Neural cell (in vitro differentiated cells): ENCODE measurements at regions not wholly inside any gene's neighbourhood (a gene's known extent, or its start where the extent isn't known, plus 50 kb on each side); places are given as distances from the start of the nearest gene placed in this dataset.

Experiments
- H2AFZ ChIP-seq: fragments of 200-600, 300-800 bp; sonication (generic), shearing (Covaris generic); 2 replicates; pipeline ENCODE4 v1.6.0; 2014; ENCODE audit warnings: low read depth, mild to moderate bottlenecking, antibody characterized with exemption, low read length, moderate library complexity
- H3F3A ChIP-seq: fragments of 200-600 bp; shearing (Covaris generic); 2 replicates; pipeline ENCODE4 v1.6.1; 2016; ENCODE audit warnings: mild to moderate bottlenecking, moderate library complexity, mixed read lengths, antibody characterized with exemption, low read length; ENCODE audit not compliant: insufficient read depth, poor library complexity, severe bottlenecking
- H3K27ac ChIP-seq: fragments of 200-600, 300-800 bp; sonication (generic), shearing (Covaris generic); 2 replicates; pipeline ENCODE4 v1.5.1; 2014; ENCODE audit warnings: mild to moderate bottlenecking, low read length, moderate library complexity
- H3K27me3 ChIP-seq: fragments of 300-800, 200-600 bp; sonication (generic), shearing (Covaris generic); 2 replicates; pipeline ENCODE4 v1.6.0; 2014; ENCODE audit warnings: mild to moderate bottlenecking, low read depth, low read length, moderate library complexity; ENCODE audit not compliant: insufficient read depth
- H3K36me3 ChIP-seq: fragments of 300-800, 200-600 bp; sonication (generic), shearing (Covaris generic); 2 replicates; pipeline ENCODE4 v1.5.1; 2014; ENCODE audit warnings: mild to moderate bottlenecking, antibody characterized with exemption, low read length, moderate library complexity; ENCODE audit not compliant: insufficient read depth
- H3K4me2 ChIP-seq: fragments of 300-800, 200-600 bp; sonication (generic), shearing (Covaris generic); 2 replicates; pipeline ENCODE4 v1.6.0; 2014; ENCODE audit warnings: mild to moderate bottlenecking, low read length
- H3K4me3 ChIP-seq: fragments of 300-800, 200-600 bp; sonication (generic), shearing (Covaris generic); 2 replicates; pipeline ENCODE4 v1.5.1; 2014; ENCODE audit warnings: mild to moderate bottlenecking, low read length, moderate library complexity
- H3K79me2 ChIP-seq: fragments of 200-600 bp; shearing (Covaris generic); replicated peaks from 2 replicates; pipeline ENCODE4 v1.6.0; 2014; ENCODE audit warnings: mild to moderate bottlenecking, low read length, moderate library complexity; ENCODE audit not compliant: insufficient read depth
- H3K9ac ChIP-seq: fragments of 300-800, 200-600 bp; sonication (generic), shearing (Covaris generic); 2 replicates; pipeline ENCODE4 v1.6.1; 2016; ENCODE audit warnings: mild to moderate bottlenecking, low read length, mixed read lengths
- H3K9me2 ChIP-seq: fragments of 200-600 bp; shearing (Covaris generic); 2 replicates; pipeline ENCODE4 v1.6.1; 2016; ENCODE audit warnings: mild to moderate bottlenecking, low read length, mixed read lengths; ENCODE audit not compliant: insufficient read depth
- H3K9me3 ChIP-seq: fragments of 200-600, 300-800 bp; sonication (generic), shearing (Covaris generic); 2 replicates; pipeline ENCODE4 v1.6.1; 2016; ENCODE audit warnings: mild to moderate bottlenecking, mixed run types, low read length, moderate library complexity, mixed read lengths
- H4K20me1 ChIP-seq: fragments of 200-600 bp; shearing (Covaris generic); 2 replicates; pipeline ENCODE4 v1.6.1; 2016; ENCODE audit warnings: mild to moderate bottlenecking, mixed run types; ENCODE audit not compliant: insufficient read depth
- CTCF ChIP-seq: fragments of 450-650 bp; IDR thresholded peaks from 2 replicates; pipeline ENCODE4 v1.5.1; 2014; ENCODE audit warnings: antibody characterized with exemption, mild to moderate bottlenecking, moderate library complexity; ENCODE audit not compliant: poor library complexity, severe bottlenecking
- EP300 ChIP-seq: fragments of 450-650 bp; conservative IDR thresholded peaks from 2 replicates; pipeline ENCODE4 v1.6.1; 2014; ENCODE audit warnings: antibody characterized with exemption, mild to moderate bottlenecking, moderate library complexity; ENCODE audit not compliant: poor library complexity, severe bottlenecking
- EZH2 ChIP-seq: fragments of 200-600, 300-800 bp; shearing (Covaris generic), sonication (generic); IDR thresholded peaks from 2 replicates; pipeline ENCODE4 v1.6.1; 2014; ENCODE audit warnings: antibody characterized with exemption, low read length, borderline replicate concordance, mild to moderate bottlenecking; ENCODE audit not compliant: insufficient read depth, poor library complexity, severe bottlenecking
- MXI1 ChIP-seq: fragments of 450-650 bp; conservative IDR thresholded peaks from 2 replicates; pipeline ENCODE4 v1.6.1; 2014; ENCODE audit warnings: antibody characterized with exemption, mild to moderate bottlenecking; ENCODE audit not compliant: poor library complexity, severe bottlenecking
- POLR2AphosphoS5 ChIP-seq: IDR thresholded peaks from 2 replicates; pipeline ENCODE4 v1.6.1; 2012
- RAD21 ChIP-seq: fragments of 450-650 bp; conservative IDR thresholded peaks from 2 replicates; pipeline ENCODE4 v1.6.1; 2014; ENCODE audit warnings: antibody characterized with exemption, mild to moderate bottlenecking, moderate library complexity
- SMC3 ChIP-seq: fragments of 450-650 bp; conservative IDR thresholded peaks from 2 replicates; pipeline ENCODE4 v1.6.1; 2014; ENCODE audit warnings: antibody characterized with exemption, mild to moderate bottlenecking, moderate library complexity; ENCODE audit not compliant: poor library complexity
- TAF1 ChIP-seq: IDR thresholded peaks from 2 replicates; pipeline ENCODE4 v1.6.1; 2012; ENCODE audit warnings: low read depth
- TF ChIP-seq, protein P1 (sequence below): IDR thresholded peaks from 2 replicates; pipeline ENCODE4 v1.6.1; 2012; ENCODE audit warnings: borderline replicate concordance

DNA sequence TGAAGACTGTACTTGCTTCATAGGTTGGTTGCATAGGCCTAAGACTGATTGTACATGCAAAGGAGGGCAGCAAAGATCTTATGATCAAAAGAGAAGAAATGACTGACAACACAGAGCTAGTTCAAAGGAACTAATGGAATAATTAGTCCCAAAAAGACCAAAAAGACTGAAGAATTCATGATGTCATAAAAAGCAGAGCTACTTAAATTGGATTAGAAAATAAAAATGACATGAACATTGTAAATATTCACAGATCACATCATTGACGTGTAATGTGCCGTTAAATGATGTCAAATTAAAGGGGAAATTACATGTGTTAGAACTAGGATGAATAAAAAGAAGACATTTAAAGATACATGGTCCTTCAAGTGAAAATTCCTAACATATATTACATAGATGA, 616.8 kb downstream of the NR4A2 start:
- Histone ChIP-seq H3F3A (no peaks in the 10 kb centered on the region), H4K20me1 (no peaks in the 10 kb centered on the region), H3K36me3 (no peaks in the 10 kb centered on the region), H3K4me3 (no peak overlapping the region), H3K9ac (no peak overlapping the region), H3K9me2 (no peaks in the 10 kb centered on the region), H2AFZ (no peak overlapping the region), H3K27ac (no peak overlapping the region), H3K27me3 (no peaks in the 10 kb centered on the region), H3K79me2 (no peaks in the 10 kb centered on the region), H3K9me3 (no peaks in the 10 kb centered on the region), H3K4me2 (no peak overlapping the region)
- TF ChIP-seq, protein P1, sequence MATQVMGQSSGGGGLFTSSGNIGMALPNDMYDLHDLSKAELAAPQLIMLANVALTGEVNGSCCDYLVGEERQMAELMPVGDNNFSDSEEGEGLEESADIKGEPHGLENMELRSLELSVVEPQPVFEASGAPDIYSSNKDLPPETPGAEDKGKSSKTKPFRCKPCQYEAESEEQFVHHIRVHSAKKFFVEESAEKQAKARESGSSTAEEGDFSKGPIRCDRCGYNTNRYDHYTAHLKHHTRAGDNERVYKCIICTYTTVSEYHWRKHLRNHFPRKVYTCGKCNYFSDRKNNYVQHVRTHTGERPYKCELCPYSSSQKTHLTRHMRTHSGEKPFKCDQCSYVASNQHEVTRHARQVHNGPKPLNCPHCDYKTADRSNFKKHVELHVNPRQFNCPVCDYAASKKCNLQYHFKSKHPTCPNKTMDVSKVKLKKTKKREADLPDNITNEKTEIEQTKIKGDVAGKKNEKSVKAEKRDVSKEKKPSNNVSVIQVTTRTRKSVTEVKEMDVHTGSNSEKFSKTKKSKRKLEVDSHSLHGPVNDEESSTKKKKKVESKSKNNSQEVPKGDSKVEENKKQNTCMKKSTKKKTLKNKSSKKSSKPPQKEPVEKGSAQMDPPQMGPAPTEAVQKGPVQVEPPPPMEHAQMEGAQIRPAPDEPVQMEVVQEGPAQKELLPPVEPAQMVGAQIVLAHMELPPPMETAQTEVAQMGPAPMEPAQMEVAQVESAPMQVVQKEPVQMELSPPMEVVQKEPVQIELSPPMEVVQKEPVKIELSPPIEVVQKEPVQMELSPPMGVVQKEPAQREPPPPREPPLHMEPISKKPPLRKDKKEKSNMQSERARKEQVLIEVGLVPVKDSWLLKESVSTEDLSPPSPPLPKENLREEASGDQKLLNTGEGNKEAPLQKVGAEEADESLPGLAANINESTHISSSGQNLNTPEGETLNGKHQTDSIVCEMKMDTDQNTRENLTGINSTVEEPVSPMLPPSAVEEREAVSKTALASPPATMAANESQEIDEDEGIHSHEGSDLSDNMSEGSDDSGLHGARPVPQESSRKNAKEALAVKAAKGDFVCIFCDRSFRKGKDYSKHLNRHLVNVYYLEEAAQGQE = no peak
- no peak for TF ChIP-seq EZH2

DNA sequence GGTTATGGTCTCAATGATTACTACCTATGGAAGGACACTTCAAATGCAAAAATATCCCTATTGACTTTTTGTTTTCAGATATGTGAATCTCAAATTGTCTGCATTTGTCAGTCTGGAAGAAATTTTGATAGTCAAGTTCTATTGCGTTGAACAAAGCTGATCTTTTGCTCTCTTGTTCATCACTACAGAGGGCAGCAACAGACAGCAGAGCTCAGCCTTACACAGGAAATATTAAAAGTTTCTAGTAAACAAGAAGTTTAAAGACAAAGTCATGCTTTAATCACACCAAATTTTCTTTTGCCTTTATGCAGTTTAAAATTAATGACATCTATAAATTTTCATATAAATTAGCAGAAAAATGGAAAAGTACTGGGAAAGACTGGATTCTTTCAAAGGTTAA, 617.5 kb downstream of the NR4A2 start:
- Histone ChIP-seq H3K36me3 (no peaks in the 10 kb centered on the region), H4K20me1 (no peaks in the 10 kb centered on the region)

More for the DNA sequence above, 617.5 kb downstream of the NR4A2 start:
- no peak overlapping the region for H2AFZ ChIP-seq
- no peaks in the 10 kb centered on the region for H3K27me3 ChIP-seq
- H3K9me3 ChIP-seq = no peaks in the 10 kb centered on the region
- no peaks in the 10 kb centered on the region for H3K79me2 ChIP-seq
- H3K4me3 ChIP-seq = no peak overlapping the region
- H3F3A ChIP-seq = no peaks in the 10 kb centered on the region
- no peak overlapping the region for H3K27ac ChIP-seq
- H3K4me2 ChIP-seq = no peak overlapping the region
- H3K9ac ChIP-seq = no peak overlapping the region
- TF ChIP-seq RAD21 = no peak
- TF ChIP-seq, protein P1 = no peak
- no peak for TF ChIP-seq SMC3
- no peak for TF ChIP-seq EP300
- TF ChIP-seq CTCF = no peak
- TF ChIP-seq EZH2 = no peak
- no peak for TF ChIP-seq POLR2AphosphoS5
- no peak for TF ChIP-seq MXI1
- TF ChIP-seq TAF1 = no peak
- no peaks in the 10 kb centered on the region for H3K9me2 ChIP-seq
